Progenitor cell of endocrine pancreas (in vitro differentiated cells): ENCODE measurements at regions not wholly inside any gene's neighbourhood (a gene's known extent, or its start where the extent isn't known, plus 50 kb on each side); places are given as distances from the start of the nearest gene placed in this dataset.

ENCODE experiments used
- DNase-seq: peaks from one replicate; pipeline ENCODE4 v3.0.0; 2021; ENCODE audit warnings: low spot score; ENCODE audit not compliant: unreplicated experiment
- H3K27ac Mint-ChIP-seq: 2 replicates; pipeline ENCODE4 v1.8.0; 2021; ENCODE audit warnings: mild to moderate bottlenecking, moderate library complexity, mixed read lengths
- H3K27me3 Mint-ChIP-seq: 2 replicates; pipeline ENCODE4 v1.8.0; 2021; ENCODE audit warnings: mixed read lengths
- H3K36me3 Mint-ChIP-seq: 2 replicates; pipeline ENCODE4 v1.8.0; 2022; ENCODE audit warnings: mixed read lengths; ENCODE audit not compliant: insufficient read depth
- H3K4me1 Mint-ChIP-seq: 2 replicates; pipeline ENCODE4 v1.8.0; 2021; ENCODE audit warnings: low read depth, mixed read lengths
- H3K4me3 Mint-ChIP-seq: 2 replicates; pipeline ENCODE4 v1.8.0; 2021; ENCODE audit warnings: low read depth, mild to moderate bottlenecking, moderate library complexity, mixed read lengths
- H3K9me3 Mint-ChIP-seq: 2 replicates; pipeline ENCODE4 v1.8.0; 2021; ENCODE audit warnings: low read depth, mixed read lengths
- TF ChIP-seq, protein P1 (sequence below): fragments of 200-600 bp; sonication (generic); IDR thresholded peaks from one replicate; pipeline ENCODE4 v1.5.0; 2021; ENCODE audit warnings: antibody characterized with exemption, mild to moderate bottlenecking; ENCODE audit not compliant: unreplicated experiment

DNA sequence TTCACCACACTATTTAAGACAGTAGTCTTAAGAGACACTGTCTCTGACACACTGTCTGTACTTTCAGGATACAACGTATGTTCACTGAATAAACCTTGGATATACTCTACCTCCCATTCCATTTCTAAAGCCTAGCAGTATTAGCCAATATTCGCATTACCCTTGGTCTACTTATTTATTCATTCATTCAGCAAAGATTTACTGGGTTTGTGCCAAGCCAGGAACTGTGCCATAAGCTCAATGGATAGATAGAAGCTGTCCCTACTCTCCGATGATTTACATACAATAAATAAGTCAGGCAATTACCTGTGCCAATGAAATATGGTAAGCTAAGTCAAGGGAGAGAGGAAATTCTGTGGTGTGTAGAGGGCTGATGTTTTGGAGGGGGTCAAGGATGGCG lies 195.2 kb upstream of the RAB4A start:
- Mint-ChIP-seq H3K27me3 (no peaks in the 10 kb centered on the region), H3K27ac (no peak overlapping the region), H3K4me1 (peaks cover 3% of the 10 kb centered on the region), H3K9me3 (no peaks in the 10 kb centered on the region), H3K36me3 (no peaks in the 10 kb centered on the region), H3K4me3 (no peak overlapping the region)
- no peak for DNase-seq
- TF ChIP-seq, protein P1, sequence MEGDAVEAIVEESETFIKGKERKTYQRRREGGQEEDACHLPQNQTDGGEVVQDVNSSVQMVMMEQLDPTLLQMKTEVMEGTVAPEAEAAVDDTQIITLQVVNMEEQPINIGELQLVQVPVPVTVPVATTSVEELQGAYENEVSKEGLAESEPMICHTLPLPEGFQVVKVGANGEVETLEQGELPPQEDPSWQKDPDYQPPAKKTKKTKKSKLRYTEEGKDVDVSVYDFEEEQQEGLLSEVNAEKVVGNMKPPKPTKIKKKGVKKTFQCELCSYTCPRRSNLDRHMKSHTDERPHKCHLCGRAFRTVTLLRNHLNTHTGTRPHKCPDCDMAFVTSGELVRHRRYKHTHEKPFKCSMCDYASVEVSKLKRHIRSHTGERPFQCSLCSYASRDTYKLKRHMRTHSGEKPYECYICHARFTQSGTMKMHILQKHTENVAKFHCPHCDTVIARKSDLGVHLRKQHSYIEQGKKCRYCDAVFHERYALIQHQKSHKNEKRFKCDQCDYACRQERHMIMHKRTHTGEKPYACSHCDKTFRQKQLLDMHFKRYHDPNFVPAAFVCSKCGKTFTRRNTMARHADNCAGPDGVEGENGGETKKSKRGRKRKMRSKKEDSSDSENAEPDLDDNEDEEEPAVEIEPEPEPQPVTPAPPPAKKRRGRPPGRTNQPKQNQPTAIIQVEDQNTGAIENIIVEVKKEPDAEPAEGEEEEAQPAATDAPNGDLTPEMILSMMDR: no peak

DNA sequence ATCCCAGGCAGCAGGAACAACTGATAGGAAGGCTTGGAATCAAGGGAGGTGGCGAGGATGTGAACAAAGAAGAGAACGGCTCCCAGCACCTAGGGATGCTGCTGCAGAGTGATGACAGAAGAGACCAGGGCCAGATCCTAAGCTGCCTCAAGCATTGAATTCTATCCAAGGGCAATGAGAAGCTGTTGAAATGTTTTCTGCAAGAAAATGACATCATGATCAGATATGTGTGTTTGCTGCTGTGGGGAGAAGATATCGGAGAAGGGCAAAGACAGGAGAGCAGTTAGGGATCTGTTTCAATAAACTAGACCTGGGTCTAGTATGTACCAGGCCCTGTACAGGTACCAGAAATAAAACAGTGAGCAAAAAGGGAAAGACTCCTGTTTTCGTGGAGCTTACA lies 194.7 kb upstream of the RAB4A start:
- DNase-seq: no peak
- Mint-ChIP-seq H3K4me3 (no peak overlapping the region), H3K27me3 (no peaks in the 10 kb centered on the region), H3K36me3 (no peaks in the 10 kb centered on the region), H3K27ac (no peak overlapping the region), H3K4me1 (peaks cover 3% of the 10 kb centered on the region), H3K9me3 (peaks cover 4% of the 10 kb centered on the region)
- TF ChIP-seq, protein P1: no peak

DNA sequence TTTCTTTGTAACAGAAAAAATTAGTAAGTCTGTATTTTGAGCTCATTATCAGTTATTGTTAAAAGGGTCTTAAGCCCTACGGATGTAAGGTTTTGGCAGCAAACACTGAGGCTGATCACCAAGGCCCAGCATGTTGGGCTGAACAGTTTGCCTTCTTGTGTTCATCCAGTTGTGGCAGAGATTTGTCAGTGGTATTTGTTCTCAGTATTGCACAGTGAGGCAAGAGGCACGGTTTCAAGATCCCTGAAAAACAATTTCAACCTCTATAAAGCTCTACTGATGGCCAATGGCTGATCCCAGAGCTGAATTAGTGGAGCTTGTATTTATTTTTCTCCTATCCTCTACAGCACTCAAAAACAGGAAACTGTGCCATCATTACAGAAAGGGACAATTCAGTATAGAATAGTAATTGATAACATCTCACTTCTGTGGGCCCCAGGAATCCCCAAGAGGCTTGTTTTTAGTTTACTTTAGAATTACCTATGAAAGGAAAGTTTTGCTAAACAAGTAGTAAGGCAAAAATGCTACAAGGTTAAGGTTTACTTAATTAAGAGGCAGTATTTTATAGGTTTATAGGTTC lies 191.8 kb upstream of the RAB4A start:
- TF ChIP-seq, protein P1: no peak
- H3K36me3 Mint-ChIP-seq: peaks cover 5% of the 10 kb centered on the region
- H3K9me3 Mint-ChIP-seq: peaks cover 26% of the 10 kb centered on the region
- H3K27me3 Mint-ChIP-seq: no peaks in the 10 kb centered on the region
- H3K4me3 Mint-ChIP-seq: no peak overlapping the region
- no peak overlapping the region for H3K27ac Mint-ChIP-seq
- peaks cover 3% of the 10 kb centered on the region for H3K4me1 Mint-ChIP-seq
- DNase-seq: no peak

DNA sequence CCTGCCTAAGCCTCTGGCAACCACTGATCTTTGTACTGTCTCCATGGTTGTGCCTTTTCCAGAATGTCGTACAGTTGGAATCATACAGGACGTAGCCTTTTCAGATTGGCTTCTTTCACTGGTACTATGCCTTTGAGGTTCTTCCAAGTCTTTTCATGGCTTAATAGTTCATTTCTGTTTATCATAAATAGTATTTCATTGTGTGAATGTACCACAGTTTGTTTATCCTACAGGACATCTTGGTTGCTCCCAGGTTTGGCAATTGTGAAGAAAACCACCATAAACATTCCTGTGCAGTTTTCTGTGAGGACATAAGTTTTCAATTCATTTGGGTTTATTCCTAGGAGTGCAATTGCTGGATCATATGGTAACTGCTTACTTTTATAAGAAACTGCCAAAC lies 190.6 kb upstream of the RAB4A start:
- peaks cover 27% of the 10 kb centered on the region for H3K9me3 Mint-ChIP-seq
- no peak for DNase-seq
- H3K36me3 Mint-ChIP-seq: peaks cover 5% of the 10 kb centered on the region
- H3K4me1 Mint-ChIP-seq: peaks cover 3% of the 10 kb centered on the region
- no peaks in the 10 kb centered on the region for H3K27me3 Mint-ChIP-seq
- TF ChIP-seq, protein P1: no peak
- no peak overlapping the region for H3K27ac Mint-ChIP-seq
- no peak overlapping the region for H3K4me3 Mint-ChIP-seq

DNA sequence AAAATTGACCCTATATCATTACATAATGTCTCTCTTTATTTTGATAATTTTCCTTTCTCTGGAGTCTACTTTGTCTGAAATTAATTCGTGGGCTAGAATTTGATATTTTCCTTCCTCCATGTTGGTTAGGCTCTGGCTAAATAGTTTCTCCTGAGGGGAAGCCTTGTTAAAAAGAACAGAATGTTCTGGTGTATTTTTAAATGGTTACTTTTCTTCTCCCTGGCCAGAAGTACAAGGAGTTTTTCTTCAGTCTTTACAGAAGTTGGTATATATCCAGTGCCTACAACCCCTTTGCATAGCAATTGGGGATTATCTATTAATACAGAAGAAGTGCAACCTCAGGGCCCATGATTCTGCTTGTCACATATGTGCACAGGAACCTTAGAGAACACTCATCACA lies 185.6 kb upstream of the RAB4A start:
- Mint-ChIP-seq H3K36me3 (peaks cover 5% of the 10 kb centered on the region), H3K4me1 (peaks cover 5% of the 10 kb centered on the region), H3K27ac (no peak overlapping the region), H3K4me3 (no peak overlapping the region), H3K27me3 (no peaks in the 10 kb centered on the region), H3K9me3 (peaks cover 27% of the 10 kb centered on the region)
- TF ChIP-seq, protein P1: no peak
- DNase-seq: no peak
